ENCODE measurements at regions not wholly inside any gene's neighbourhood (a gene's known extent, or its start where the extent isn't known, plus 50 kb on each side); places are given as distances from the start of the nearest gene placed in this dataset.

GRCh38 chr2:128441341-128442052 lies 122.8 kb upstream of the HS6ST1 start:
- no peak for TF ChIP-seq CTCF (IDR thresholded peaks at IDR 0.05; ENCODE audit: insufficient read depth, low read length, poor library complexity, severe bottlenecking)
- no peak for TF ChIP-seq EZH2phosphoT487 (conservative IDR thresholded peaks at IDR 0.05; ENCODE audit: low read length)
